ENCODE measurements at regions not wholly inside any gene's neighbourhood (a gene's known extent, or its start where the extent isn't known, plus 50 kb on each side); places are given as distances from the start of the nearest gene placed in this dataset.

- TF ChIP-seq POLR2AphosphoS5 (IDR thresholded peaks at IDR 0.05; ENCODE audit: low read depth, low read length) (no peak), SIN3A (IDR thresholded peaks at IDR 0.05; ENCODE audit: borderline replicate concordance, insufficient read depth, low read length) (no peak), TAF1 (IDR thresholded peaks at IDR 0.05; ENCODE audit: borderline replicate concordance, insufficient read depth, low read length) (no peak), REST (IDR thresholded peaks at IDR 0.05; ENCODE audit: insufficient read depth in 1 of 2, low read depth in 2 of 2, low read length in 2 of 2) (no peak), FOXP2 (optimal IDR thresholded peaks at IDR 0.05; ENCODE audit: borderline replicate concordance, extremely low read depth, extremely low read length, insufficient read depth) (no peak)
These were observed 188.5 kb upstream of the E2F8 start for GRCh38 chr11:19429108-19429760.

All from PFSK-1 (cell line).